H1 (cell line): ENCODE measurements at regions not wholly inside any gene's neighbourhood (a gene's known extent, or its start where the extent isn't known, plus 50 kb on each side); places are given as distances from the start of the nearest gene placed in this dataset.

ENCODE experiments used
- JUN ChIP-seq: IDR thresholded peaks from 2 replicates; pipeline ENCODE4 v1.6.1; 2011; ENCODE audit warnings: low read depth, mild to moderate bottlenecking, improper control_type of control experiment, low read length
- RFX5 ChIP-seq: IDR thresholded peaks from 2 replicates; pipeline ENCODE4 v1.6.1; 2011; ENCODE audit warnings: low read depth, low read length, improper control_type of control experiment, borderline replicate concordance

GRCh38 chr1:195934817-195935553 is 673.3 kb downstream of the KCNT2 start (continued):
- TF ChIP-seq JUN = no peak
- no peak for TF ChIP-seq RFX5
